Karpas-422 (cell line): ENCODE measurements at regions not wholly inside any gene's neighbourhood (a gene's known extent, or its start where the extent isn't known, plus 50 kb on each side); places are given as distances from the start of the nearest gene placed in this dataset.
"Not testable (repeated sequence)": the region's sequence is repeated elsewhere in the genome, so short reads cannot be mapped to it uniquely, and the experiment has no call there.

Experiments used
- DNase-seq: peaks from one replicate; pipeline ENCODE4 v3.0.0-alpha.2; 2015
- H2AFZ ChIP-seq: fragments of 200-600 bp; sonication (generic); 2 replicates; pipeline ENCODE4 v1.6.1; 2014; ENCODE audit warnings: antibody characterized with exemption, low read length, mixed read lengths
- H3K27ac ChIP-seq: fragments of 200-600 bp; sonication (generic); 2 replicates; pipeline ENCODE4 v1.5.1; 2014; ENCODE audit warnings: mild to moderate bottlenecking, low read length, moderate library complexity
- H3K27me3 ChIP-seq: fragments of 200-600 bp; sonication (generic); 2 replicates; pipeline ENCODE4 v1.6.1; 2014; ENCODE audit warnings: low read length, mixed read lengths
- H3K36me3 ChIP-seq: fragments of 200-600 bp; sonication (generic); 2 replicates; pipeline ENCODE4 v1.6.1; 2014; ENCODE audit warnings: low read length, mixed read lengths; ENCODE audit not compliant: insufficient read depth
- H3K4me1 ChIP-seq: fragments of 200-600 bp; sonication (generic); 2 replicates; pipeline ENCODE4 v1.6.1; 2014; ENCODE audit warnings: mild to moderate bottlenecking, low read length, mixed read lengths
- H3K4me2 ChIP-seq: fragments of 200-600 bp; sonication (generic); 2 replicates; pipeline ENCODE4 v1.6.1; 2014; ENCODE audit warnings: low read length, low read depth, mild to moderate bottlenecking; ENCODE audit not compliant: poor library complexity, severe bottlenecking
- H3K4me3 ChIP-seq: fragments of 200-600 bp; sonication (generic); 2 replicates; pipeline ENCODE4 v1.5.1; 2014; ENCODE audit warnings: mild to moderate bottlenecking, antibody characterized with exemption, low read length, mixed read lengths
- H3K79me2 ChIP-seq: fragments of 200-600 bp; sonication (generic); 2 replicates; pipeline ENCODE4 v1.6.1; 2014; ENCODE audit warnings: mild to moderate bottlenecking, low read length, mixed read lengths
- H3K9ac ChIP-seq: fragments of 200-600 bp; sonication (generic); 2 replicates; pipeline ENCODE4 v1.6.0; 2014; ENCODE audit warnings: low read length
- H3K9me2 ChIP-seq: fragments of 200-600 bp; sonication (generic), shearing (Covaris generic); replicated peaks from 2 replicates; pipeline ENCODE4 v1.6.0; 2014; ENCODE audit warnings: mild to moderate bottlenecking, low read length, moderate library complexity; ENCODE audit not compliant: insufficient read depth
- H3K9me3 ChIP-seq: fragments of 300-700, 200-600 bp; sonication (generic); 2 replicates; pipeline ENCODE4 v1.6.1; 2014; ENCODE audit warnings: low read length, mixed read lengths
- H4K20me1 ChIP-seq: fragments of 200-600 bp; sonication (generic); 2 replicates; pipeline ENCODE4 v1.6.1; 2014; ENCODE audit warnings: mild to moderate bottlenecking, antibody characterized with exemption, low read length, low read depth; ENCODE audit not compliant: insufficient read depth

- Histone ChIP-seq H3K4me3 (no peak overlapping the region), H3K9ac (no peak overlapping the region), H3K27ac (no peak overlapping the region), H3K4me2 (no peak overlapping the region), H3K79me2 (no peaks in the 10 kb centered on the region), H3K9me2 (no peaks in the 10 kb centered on the region), H2AFZ (no peak overlapping the region), H4K20me1 (no peaks in the 10 kb centered on the region), H3K4me1 (no peaks in the 10 kb centered on the region), H3K36me3 (no peaks in the 10 kb centered on the region), H3K9me3 (no peaks in the 10 kb centered on the region), H3K27me3 (no peaks in the 10 kb centered on the region)
- DNase-seq: no peak
Measured at GRCh38 chr6:95882371-95882770, 133.4 kb upstream of the FUT9 start.

GRCh38 chr6:95888711-95889110 lies 127.1 kb upstream of the FUT9 start:
- not testable (repeated sequence) for H3K4me1 ChIP-seq, H4K20me1 ChIP-seq, H3K9ac ChIP-seq, H3K9me2 ChIP-seq, H3K27ac ChIP-seq, H3K27me3 ChIP-seq, DNase-seq, H3K79me2 ChIP-seq, H2AFZ ChIP-seq, H3K4me2 ChIP-seq, H3K9me3 ChIP-seq, H3K36me3 ChIP-seq, H3K4me3 ChIP-seq

GRCh38 chr6:95905132-95905531 lies 110.6 kb upstream of the FUT9 start:
- H3K9me2 ChIP-seq: no peaks in the 10 kb centered on the region
- no peak overlapping the region for H2AFZ ChIP-seq
- H3K27me3 ChIP-seq: no peaks in the 10 kb centered on the region
- no peak overlapping the region for H3K4me3 ChIP-seq
- no peaks in the 10 kb centered on the region for H3K36me3 ChIP-seq
- H3K4me2 ChIP-seq: no peak overlapping the region
- no peak overlapping the region for H3K27ac ChIP-seq
- H4K20me1 ChIP-seq: no peaks in the 10 kb centered on the region
- H3K9me3 ChIP-seq: no peaks in the 10 kb centered on the region
- H3K9ac ChIP-seq: no peak overlapping the region
- H3K79me2 ChIP-seq: no peaks in the 10 kb centered on the region
- H3K4me1 ChIP-seq: no peaks in the 10 kb centered on the region
- DNase-seq: no peak

- no peak for DNase-seq
- H3K36me3 ChIP-seq: no peaks in the 10 kb centered on the region
Measured at GRCh38 chr6:95917034-95917433, 98.7 kb upstream of the FUT9 start.

GRCh38 chr6:95923518-95923917 lies 92.3 kb upstream of the FUT9 start:
- no peaks in the 10 kb centered on the region for H3K36me3 ChIP-seq
- no peaks in the 10 kb centered on the region for H3K27me3 ChIP-seq
- H3K9ac ChIP-seq: no peak overlapping the region
- no peak overlapping the region for H3K4me3 ChIP-seq
- H3K79me2 ChIP-seq: no peaks in the 10 kb centered on the region
- H4K20me1 ChIP-seq: no peaks in the 10 kb centered on the region
- no peak overlapping the region for H3K27ac ChIP-seq
- DNase-seq: peak; percentile 65
- no peaks in the 10 kb centered on the region for H3K4me1 ChIP-seq
- no peaks in the 10 kb centered on the region for H3K9me3 ChIP-seq
- no peaks in the 10 kb centered on the region for H3K9me2 ChIP-seq
- no peak overlapping the region for H2AFZ ChIP-seq
- H3K4me2 ChIP-seq: no peak overlapping the region

More at GRCh38 chr6:95917034-95917433, 98.7 kb upstream of the FUT9 start:
- Histone ChIP-seq H3K27me3 (no peaks in the 10 kb centered on the region), H3K4me2 (no peak overlapping the region), H3K27ac (no peak overlapping the region), H3K79me2 (no peaks in the 10 kb centered on the region), H3K4me3 (no peak overlapping the region), H3K9ac (no peak overlapping the region), H3K4me1 (no peaks in the 10 kb centered on the region), H4K20me1 (no peaks in the 10 kb centered on the region), H3K9me2 (no peaks in the 10 kb centered on the region), H2AFZ (no peak overlapping the region), H3K9me3 (no peaks in the 10 kb centered on the region)

- no peak overlapping the region for H3K4me2 ChIP-seq
- H3K9me2 ChIP-seq: no peaks in the 10 kb centered on the region
- no peaks in the 10 kb centered on the region for H3K9me3 ChIP-seq
- no peak overlapping the region for H3K9ac ChIP-seq
- no peaks in the 10 kb centered on the region for H3K27me3 ChIP-seq
- H2AFZ ChIP-seq: no peak overlapping the region
- no peak for DNase-seq
- no peaks in the 10 kb centered on the region for H3K36me3 ChIP-seq
- H3K4me3 ChIP-seq: no peak overlapping the region
- no peaks in the 10 kb centered on the region for H3K79me2 ChIP-seq
- H3K4me1 ChIP-seq: no peaks in the 10 kb centered on the region
- H3K27ac ChIP-seq: no peak overlapping the region
- no peaks in the 10 kb centered on the region for H4K20me1 ChIP-seq
Measured at GRCh38 chr6:95935736-95936135, 80.0 kb upstream of the FUT9 start.

GRCh38 chr6:95946906-95947305 lies 68.9 kb upstream of the FUT9 start:
- Histone ChIP-seq H3K79me2 (no peaks in the 10 kb centered on the region), H3K4me3 (no peak overlapping the region), H3K27me3 (no peaks in the 10 kb centered on the region), H3K9me3 (peaks cover 5% of the 10 kb centered on the region; the same call in 1 of the 2 replicates), H3K9ac (no peak overlapping the region), H3K4me2 (no peak overlapping the region), H2AFZ (no peak overlapping the region), H3K4me1 (no peaks in the 10 kb centered on the region), H3K36me3 (no peaks in the 10 kb centered on the region), H4K20me1 (no peaks in the 10 kb centered on the region), H3K27ac (no peak overlapping the region), H3K9me2 (no peaks in the 10 kb centered on the region; the same call in 1 of the 2 replicates)
- no peak for DNase-seq

- no peak overlapping the region for H3K4me2 ChIP-seq
- H3K27ac ChIP-seq: no peak overlapping the region
- H3K9me2 ChIP-seq: no peaks in the 10 kb centered on the region; the same call in 1 of the 2 replicates
- no peaks in the 10 kb centered on the region for H3K4me1 ChIP-seq
- DNase-seq: no peak
- H2AFZ ChIP-seq: no peak overlapping the region
- peaks cover 5% of the 10 kb centered on the region; the same call in 1 of the 2 replicates for H3K9me3 ChIP-seq
- no peaks in the 10 kb centered on the region for H3K27me3 ChIP-seq
- H4K20me1 ChIP-seq: no peaks in the 10 kb centered on the region
- no peak overlapping the region for H3K4me3 ChIP-seq
- H3K36me3 ChIP-seq: no peaks in the 10 kb centered on the region
- H3K9ac ChIP-seq: no peak overlapping the region
- H3K79me2 ChIP-seq: no peaks in the 10 kb centered on the region
Measured at GRCh38 chr6:95948324-95948723, 67.5 kb upstream of the FUT9 start.

- no peak overlapping the region for H3K9ac ChIP-seq
- H3K36me3 ChIP-seq: no peaks in the 10 kb centered on the region
- no peaks in the 10 kb centered on the region for H3K4me1 ChIP-seq
- H3K9me3 ChIP-seq: peaks cover 5% of the 10 kb centered on the region; the same call in 1 of the 2 replicates
- no peak overlapping the region for H2AFZ ChIP-seq
- H3K4me2 ChIP-seq: no peak overlapping the region
- H3K9me2 ChIP-seq: no peaks in the 10 kb centered on the region; the same call in 1 of the 2 replicates
- H3K4me3 ChIP-seq: no peak overlapping the region
- no peak overlapping the region for H3K27ac ChIP-seq
- DNase-seq: no peak
- H3K79me2 ChIP-seq: no peaks in the 10 kb centered on the region
- no peaks in the 10 kb centered on the region for H4K20me1 ChIP-seq
- no peaks in the 10 kb centered on the region for H3K27me3 ChIP-seq
Measured at GRCh38 chr6:95949985-95950384, 65.8 kb upstream of the FUT9 start.
